Prostate gland (tissue), 2 donors: ENCODE measurements at regions not wholly inside any gene's neighbourhood (a gene's known extent, or its start where the extent isn't known, plus 50 kb on each side); places are given as distances from the start of the nearest gene placed in this dataset.

ENCODE experiments used
- POLR2A ChIP-seq: fragments of 450-650 bp; IDR thresholded peaks from one replicate; pipeline ENCODE4 v1.6.1; 2016; ENCODE audit warnings: antibody characterized with exemption, mild to moderate bottlenecking
- POLR2AphosphoS5 ChIP-seq: sonication (generic); formaldehyde crosslinking; IDR thresholded peaks from one replicate; pipeline ENCODE4 v1.6.1; 2017; ENCODE audit warnings: antibody characterized with exemption
- TF ChIP-seq, protein P1 (sequence below), 4 experiments: fragments of 200-600 bp in 2 of 4; fragments of 450-650 bp in 2 of 4; sonication (generic) in 2 of 4; IDR thresholded peaks; 1 replicate in 3 of 4; 2 replicates in 1 of 4; pipeline ENCODE4 v1.5.1; 2016 to 2019; ENCODE audit warnings: antibody characterized with exemption in 4 of 4, mild to moderate bottlenecking in 2 of 4, moderate library complexity in 2 of 4

DNA sequence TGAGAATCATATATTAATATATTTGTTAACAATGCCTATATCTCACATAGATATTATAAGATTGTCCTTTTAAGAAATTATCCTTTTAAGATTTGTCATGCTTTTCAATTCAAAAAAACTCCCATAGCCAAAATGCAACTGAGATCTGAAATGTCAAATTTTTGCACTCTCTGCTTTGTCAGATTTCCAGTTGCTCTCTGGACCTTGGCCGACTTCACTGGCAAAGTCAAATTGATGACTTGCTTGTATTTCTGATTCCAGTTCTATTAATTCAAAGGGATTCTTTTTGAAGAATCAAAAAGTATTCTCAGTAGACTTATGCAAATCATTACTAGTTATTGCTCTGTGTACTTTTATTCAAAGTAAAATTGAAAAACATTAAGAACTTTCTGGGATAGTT lies 101.2 kb upstream of the SCEL start:
- TF ChIP-seq, protein P1, sequence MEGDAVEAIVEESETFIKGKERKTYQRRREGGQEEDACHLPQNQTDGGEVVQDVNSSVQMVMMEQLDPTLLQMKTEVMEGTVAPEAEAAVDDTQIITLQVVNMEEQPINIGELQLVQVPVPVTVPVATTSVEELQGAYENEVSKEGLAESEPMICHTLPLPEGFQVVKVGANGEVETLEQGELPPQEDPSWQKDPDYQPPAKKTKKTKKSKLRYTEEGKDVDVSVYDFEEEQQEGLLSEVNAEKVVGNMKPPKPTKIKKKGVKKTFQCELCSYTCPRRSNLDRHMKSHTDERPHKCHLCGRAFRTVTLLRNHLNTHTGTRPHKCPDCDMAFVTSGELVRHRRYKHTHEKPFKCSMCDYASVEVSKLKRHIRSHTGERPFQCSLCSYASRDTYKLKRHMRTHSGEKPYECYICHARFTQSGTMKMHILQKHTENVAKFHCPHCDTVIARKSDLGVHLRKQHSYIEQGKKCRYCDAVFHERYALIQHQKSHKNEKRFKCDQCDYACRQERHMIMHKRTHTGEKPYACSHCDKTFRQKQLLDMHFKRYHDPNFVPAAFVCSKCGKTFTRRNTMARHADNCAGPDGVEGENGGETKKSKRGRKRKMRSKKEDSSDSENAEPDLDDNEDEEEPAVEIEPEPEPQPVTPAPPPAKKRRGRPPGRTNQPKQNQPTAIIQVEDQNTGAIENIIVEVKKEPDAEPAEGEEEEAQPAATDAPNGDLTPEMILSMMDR (IDR thresholded peaks at IDR 0.05), result no peak
- no peak for TF ChIP-seq POLR2A
- no peak for TF ChIP-seq POLR2AphosphoS5
